ENCODE measurements at regions not wholly inside any gene's neighbourhood (a gene's known extent, or its start where the extent isn't known, plus 50 kb on each side); places are given as distances from the start of the nearest gene placed in this dataset.
"Not testable (repeated sequence)": the region's sequence is repeated elsewhere in the genome, so short reads cannot be mapped to it uniquely, and the experiment has no call there.

DNA sequence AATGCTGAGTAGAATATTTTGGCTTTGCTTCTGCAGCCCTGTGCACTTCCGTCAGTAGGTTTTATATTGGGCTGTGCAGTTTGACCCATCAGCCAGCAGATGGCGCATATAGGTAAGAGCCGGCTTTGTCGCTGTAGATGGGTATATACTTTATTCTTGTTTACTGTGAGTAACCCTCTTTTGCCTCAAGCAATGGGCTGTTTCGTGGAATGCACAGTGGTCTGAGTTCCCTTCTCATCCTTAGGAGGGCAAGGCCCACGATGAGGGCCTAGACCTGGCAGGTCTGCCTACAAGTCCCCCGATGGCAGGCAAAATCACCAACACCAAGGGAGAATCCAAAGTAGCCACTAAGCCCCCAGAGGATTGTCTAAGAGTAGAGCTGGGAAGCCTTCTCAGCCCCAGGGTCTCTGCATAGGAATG lies 1002.9 kb upstream of the KCND2 start:
- peak; percentile 30 for DNase-seq (ENCODE audit: low spot score)

DNA sequence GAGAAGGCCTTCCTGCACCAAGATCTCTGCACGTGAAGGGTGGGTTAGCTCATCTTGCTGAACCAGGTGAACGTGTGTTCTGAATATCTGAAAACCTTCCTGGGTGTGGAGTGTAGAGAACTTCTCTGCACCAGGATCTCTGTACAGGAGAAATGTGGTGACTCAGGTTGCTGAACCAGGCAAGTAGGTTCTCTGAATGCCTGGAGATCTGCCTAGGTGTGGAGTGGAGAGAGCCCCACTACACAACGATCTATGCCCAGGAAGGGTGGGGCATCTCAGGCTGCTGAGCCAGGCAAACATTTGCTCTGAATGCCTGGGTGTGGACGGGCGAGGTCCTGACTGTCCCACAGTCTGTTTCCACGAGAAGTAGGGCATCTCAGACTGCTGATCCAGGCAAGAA lies 1002.3 kb upstream of the KCND2 start:
- no peak for DNase-seq (ENCODE audit: low spot score)

DNA sequence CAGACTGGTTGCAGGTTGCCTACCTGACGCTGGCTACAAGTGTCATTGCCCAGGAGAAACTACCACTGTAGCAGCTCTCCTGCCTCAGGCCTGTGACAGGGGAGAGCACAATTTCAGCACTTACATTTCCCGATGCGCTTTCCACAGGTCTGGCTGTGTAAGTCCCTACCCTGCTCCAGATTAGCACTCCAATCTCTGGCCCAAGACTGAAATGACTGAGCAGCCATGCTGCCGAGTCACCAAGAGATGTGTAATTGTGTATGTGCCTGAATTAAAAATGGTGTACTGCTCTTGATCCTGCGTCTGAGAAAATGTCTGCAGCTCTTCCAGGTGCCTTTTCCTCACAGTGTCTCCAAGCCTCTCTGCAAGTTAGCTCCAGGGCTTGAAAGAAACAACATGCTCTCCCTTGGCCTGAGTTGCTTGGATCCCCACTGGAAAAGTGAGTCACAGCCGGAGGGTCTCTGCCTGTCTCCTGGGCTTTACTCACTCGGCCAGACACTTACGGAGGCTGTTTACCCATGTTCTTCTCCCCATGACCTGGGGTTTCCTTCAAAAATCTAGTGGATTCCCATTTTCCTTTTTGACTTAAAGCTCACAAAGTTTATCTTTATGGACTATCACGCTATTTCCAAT lies 1001.7 kb upstream of the KCND2 start:
- no peak for DNase-seq (ENCODE audit: low spot score)

DNA sequence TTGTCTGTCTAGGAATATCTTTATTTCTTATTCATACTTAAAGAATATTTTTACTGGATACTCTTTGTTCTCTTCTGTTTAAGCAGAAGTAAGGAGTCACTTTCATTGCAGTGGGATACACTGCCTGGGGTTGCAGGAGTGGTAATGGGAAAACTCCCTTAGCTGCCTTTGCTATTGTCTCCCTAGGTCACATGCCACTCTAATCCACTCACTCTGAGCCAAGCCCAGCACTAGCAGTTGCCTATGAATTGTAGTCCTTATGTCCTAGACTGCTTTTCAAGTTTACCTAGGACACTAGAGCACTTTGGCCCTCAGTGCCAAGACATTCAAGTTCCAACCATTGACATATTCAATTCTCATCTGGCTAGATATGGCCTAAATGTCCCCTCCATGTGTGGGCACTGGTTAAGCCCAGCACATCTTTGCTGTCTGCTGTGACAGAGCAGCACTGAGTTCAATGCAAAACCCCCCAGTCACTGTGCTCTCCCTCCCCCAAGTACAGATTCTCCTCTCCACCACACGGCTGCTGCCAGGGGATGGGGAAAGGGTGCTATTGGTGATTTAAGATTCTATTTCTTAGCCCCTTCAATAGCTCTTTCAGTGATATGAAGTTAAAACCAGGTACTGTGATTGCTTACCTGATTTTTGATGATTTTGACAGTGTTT lies 991.7 kb upstream of the KCND2 start:
- DNase-seq (ENCODE audit: low spot score): no peak

DNA sequence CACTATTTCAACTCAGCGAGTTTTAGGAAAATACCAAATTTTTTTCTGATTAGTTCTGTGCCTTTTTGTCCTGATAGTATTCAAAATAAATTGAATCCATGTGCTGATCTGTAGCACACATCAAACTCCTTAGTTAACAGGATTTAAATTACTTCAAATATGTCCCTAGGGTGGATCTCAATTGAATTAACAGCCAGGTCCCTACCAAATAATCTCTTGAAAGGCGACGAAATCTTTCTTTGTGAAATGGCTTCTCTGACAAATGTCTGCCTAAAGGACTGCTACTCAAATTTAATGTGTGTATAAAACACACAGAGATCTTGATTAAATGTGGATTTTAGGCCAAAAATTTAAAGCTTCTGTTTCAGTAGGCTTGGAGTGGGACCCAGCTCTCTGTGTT lies 989.6 kb upstream of the KCND2 start:
- DNase-seq (ENCODE audit: low spot score): no peak

DNA sequence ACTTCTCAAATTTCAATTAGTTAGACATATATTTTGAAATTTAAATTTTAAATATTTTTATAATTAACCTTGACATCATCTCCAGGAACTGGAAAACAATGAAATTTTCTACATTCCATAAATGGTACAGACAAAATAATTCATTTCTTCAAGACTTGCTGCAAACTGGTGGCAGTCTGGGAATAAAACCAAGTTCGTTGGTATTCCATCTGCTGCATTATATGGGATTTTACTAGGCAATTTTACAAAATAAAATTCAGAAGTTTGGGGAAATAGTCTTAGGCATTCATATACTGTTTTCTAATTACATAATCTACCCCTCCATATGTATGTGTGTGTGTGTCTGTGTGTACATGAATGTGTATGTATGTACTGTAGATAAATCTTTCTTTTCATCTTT lies 984.6 kb upstream of the KCND2 start:
- no peak for DNase-seq (ENCODE audit: low spot score)

DNA sequence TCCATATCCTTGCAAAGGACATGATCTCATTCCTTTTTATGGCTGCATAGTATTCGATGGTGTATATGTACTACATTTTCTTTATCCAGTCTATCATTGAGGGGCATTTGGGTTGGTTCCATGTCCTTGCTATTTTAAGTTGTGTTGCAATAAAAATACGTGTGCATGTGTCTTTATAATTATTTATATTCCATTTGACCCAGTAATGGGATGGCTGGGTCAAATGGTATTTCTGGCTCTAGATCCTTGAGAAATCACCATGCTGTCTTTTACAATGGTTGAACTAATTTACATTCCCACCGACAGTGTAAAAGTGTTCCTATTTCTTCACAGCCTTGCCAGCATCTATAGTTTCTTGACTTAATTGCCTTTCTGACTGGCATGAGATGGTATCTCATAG lies 972.6 kb upstream of the KCND2 start:
- not testable (repeated sequence) for DNase-seq (ENCODE audit: low spot score)

DNA sequence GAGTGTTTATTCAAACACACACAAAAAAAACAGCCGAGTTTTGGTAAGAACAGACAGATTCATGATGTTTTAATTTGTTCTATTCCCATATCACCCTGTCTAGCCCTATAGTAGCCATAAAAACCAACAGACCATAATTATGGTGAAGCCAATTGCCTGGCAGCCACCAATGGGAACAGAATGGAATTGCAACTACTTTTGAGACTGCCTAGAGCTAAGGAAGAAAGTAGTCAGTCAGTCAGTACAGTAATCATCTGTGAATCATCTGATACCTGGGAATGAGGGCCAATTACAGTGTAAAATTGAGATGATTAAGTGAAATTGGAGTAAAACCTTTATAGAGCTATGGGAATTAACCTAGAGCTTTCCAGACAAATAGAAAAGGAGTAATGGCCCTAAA lies 952.7 kb upstream of the KCND2 start:
- DNase-seq (ENCODE audit: low spot score): no peak

DNA sequence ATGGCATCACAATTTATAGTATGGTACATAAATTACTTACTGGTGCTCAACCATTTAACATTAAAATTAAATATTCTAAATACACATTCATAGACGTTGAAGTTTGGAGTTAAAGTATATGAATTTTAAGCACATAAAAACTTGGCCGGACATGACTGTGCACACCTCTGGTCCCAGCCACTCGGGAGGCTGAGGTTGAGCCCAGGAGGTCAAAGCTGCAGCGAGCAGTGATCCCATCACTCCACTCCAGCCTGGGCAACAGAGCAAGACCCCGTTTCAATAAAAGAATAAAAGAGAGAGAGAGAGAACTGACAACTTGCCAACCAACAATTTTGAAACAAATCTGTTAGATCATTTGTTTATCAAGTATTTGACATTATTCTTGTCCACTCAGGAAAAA lies 943.3 kb upstream of the KCND2 start:
- no peak for DNase-seq (ENCODE audit: low spot score)

DNA sequence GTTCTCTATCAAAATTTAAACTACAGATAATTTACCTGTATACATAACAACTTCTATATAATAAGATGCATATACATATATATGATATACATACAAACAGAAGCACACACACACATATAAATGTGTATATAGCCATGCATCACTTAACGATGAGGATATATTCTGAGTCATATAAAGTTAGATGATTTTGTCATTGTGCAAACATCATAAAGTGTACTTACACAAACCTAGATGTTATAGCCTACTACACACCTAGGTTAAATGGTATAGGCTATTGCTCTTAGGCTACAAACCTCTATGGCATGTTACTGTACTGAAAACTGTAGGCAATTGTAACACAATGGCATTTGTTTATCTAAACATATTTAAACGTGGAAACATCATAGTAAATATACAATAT lies 937.6 kb upstream of the KCND2 start:
- DNase-seq (ENCODE audit: low spot score): no peak

DNA sequence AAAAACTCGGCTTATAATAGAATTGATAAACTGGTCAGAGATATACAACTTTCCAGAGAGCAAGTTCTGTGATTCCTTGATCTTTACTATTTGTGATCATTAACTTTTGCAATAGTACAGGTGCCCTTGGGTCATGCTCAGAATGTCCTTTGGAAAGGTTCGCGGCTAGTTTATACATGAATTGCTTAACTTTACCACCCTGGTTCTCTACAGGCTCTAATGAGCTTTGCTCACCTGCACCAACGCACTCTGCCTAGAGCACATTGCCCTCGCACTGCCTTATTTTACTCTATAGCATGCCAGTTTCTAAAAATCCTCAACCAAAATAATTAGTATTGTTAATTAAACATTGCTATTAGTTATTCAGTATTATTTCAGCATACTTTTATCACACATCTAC lies 931.2 kb upstream of the KCND2 start:
- no peak for DNase-seq (ENCODE audit: low spot score)

DNA sequence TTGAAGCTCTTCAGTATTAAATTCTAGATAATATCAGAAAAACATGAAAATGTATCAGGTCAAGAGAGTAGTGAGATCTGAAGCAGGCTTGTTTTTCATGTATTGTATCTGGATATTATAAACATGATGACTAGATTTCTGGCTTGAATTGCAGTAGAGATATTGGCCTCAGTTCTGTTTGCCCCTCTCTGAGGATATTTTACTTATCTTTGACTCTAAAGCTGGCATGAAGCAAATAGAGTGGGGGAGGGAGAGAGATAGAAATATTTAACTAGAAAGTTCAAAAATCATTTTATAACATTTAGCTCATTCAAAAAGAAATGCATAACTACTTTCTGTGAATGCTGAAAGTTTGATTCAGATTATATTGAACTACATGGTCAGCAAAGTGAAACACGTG lies 929.7 kb upstream of the KCND2 start:
- no peak for DNase-seq (ENCODE audit: low spot score)

DNA sequence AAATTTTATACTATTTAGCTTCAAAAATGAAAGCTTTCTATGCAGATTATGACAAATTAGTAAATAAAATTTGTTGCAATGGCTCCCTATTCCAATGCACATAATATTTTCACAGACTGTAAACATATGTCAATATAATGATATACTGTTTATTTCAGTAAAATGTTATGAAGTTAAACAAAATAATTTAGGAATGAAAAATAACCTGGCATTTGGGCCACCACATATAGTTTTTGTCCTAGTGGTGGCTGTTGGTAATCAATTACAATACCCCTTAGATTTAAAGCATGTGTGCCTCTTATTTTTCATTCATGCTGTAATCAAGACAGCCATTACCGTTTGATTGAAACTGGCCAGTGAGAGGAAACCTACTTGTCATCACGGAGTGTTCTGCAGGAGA lies 928.5 kb upstream of the KCND2 start:
- DNase-seq (ENCODE audit: low spot score): no peak

DNA sequence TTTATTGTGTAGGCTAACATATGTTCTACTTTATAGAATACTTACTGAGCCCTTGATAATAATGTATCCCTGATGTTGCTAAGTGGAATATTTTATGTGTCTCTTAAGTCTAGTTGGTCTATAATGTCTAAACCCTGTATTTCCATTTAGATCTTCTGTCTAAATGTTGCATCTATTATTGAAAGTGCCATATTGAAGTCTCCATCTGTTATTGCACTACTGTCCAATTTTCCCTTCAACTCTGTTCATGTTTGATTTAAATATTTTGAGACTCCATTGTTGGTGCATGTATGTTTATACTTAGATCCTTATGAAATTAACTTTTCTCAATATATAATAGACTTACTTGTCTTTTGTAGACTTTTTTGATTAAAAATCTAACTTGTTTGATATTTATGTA lies 924.5 kb upstream of the KCND2 start:
- no peak for DNase-seq (ENCODE audit: low spot score)

DNA sequence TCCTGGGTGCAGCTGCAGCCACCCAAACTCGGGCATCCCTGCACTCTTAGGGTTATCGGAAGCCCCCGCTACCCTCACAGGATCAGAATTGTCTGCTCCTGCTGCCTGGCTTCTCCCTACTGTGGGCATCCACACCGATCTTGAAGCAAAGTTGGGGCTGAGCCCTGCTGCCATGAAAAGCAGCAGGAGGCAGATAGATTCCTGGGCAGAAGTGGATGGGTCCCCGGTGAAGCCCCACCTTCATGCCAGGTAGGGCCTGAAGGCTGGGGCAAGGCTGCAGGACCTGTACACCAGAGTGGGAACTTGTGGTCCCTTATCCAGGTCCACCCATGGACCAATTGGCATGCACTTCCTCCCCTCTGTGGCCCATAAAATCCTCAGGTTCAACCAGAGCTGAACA lies 922.6 kb upstream of the KCND2 start:
- DNase-seq (ENCODE audit: low spot score): no peak

DNA sequence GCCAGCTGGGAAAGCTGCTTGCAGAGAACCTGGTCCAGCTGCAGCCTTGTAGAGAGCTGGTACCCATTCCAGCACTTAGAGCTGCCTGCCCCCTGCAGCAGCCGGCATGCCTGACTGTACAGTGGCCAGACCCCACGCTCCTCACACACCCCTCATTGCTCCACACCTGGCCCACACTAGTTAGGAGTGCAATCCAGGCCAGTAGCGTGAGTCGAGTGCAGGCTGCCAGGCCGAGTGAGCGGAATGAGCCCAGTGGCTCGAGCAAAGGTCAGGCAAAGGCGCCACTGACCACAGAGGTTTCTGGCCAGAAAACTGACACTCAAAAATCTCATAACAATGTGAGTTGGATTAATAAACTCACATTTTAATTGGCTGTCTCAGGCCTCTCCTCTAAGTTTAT lies 921.7 kb upstream of the KCND2 start:
- no peak for DNase-seq (ENCODE audit: low spot score)

DNA sequence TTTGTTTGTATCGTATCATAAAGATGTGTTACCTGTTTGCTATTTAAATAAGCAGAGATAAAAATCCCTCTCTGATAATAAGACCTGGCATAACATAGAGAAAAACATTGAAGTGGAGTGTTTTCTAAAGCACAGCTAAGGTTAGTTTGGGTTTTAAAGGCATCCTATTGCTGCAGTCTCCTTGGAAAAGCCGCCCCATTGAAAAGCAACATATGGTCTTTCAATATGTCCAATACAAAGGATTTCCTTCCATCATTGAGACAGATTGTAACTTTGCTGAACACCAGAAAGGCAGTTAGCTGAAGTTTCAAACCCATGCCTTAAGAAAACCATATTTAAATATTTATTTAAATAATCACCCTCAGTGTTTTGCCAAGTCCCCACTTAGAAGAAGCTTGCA lies 898.5 kb upstream of the KCND2 start:
- no peak for DNase-seq (ENCODE audit: low spot score)

DNA sequence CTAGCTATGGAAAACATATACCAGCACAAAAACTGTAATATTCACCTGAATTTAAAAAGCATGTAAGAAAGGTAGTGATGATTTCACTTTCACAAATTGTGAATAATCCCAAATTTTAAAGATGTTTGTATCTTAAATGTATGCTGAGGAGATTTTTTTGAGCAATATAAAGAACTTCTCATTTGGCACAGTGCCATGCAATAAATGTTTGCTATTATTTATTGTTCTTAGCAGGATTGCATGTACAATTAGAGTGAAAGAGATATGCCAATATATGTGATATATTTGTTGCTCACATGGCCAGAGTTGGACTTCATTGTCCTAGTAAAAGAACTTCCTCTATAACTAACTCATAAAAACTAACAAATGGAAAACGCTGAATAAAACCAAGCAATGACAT lies 895.1 kb upstream of the KCND2 start:
- DNase-seq (ENCODE audit: low spot score): no peak

DNA sequence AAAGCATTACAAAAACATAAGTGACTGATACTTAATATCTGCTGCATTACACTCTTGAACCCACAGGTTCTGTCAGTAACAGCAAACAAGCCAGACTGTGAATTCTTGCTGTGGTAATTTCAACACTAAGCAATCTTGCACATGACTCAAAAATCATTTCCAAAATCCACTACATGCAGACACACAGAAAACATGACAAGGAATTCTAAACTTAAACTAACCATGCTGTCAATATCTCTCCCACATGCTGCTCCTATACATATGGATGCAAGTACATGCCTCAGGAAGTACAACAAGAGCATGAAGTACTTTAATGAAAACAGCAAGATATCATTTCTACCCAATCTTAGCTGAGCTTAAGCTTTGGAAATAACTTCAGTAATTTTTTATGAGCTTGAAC lies 890.2 kb upstream of the KCND2 start:
- no peak for DNase-seq (ENCODE audit: low spot score)

DNA sequence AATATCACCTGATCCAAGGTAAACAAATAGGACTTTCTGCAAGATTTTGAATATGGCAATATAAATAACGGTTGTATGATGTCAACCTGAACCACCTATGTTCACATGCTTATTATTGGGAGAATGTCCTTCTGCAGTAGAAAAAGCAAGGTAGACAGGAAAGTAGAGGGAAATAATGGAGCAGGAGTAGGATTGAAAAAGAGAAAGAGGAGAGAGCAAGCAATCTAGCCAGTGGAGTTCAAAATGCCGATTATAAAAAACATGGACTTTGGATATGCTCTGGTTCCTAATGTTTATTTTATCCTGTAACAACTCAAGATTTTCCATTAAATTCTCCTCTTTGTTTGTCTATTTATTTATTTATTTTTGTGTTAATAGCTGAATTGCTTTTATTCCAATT lies 878.0 kb upstream of the KCND2 start:
- DNase-seq (ENCODE audit: low spot score): no peak

DNA sequence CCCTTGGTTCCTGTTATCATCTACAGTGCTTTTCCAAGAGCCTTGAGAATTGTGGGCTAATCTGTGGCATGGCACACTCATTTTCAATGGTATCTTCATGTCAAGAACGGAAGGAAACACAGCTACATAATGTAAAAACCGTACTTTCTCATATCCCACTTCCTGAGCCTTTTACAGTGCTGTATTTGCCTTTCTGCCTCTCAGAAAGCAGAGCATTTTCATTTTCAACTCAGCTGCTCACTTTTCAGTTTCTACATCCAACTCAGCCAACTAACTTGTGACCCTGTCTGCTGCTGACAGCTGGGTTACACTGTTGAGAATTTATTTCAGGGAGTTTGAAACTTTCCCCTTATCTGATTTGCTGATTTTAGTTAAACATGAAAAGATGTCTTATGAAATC lies 875.8 kb upstream of the KCND2 start:
- DNase-seq (ENCODE audit: low spot score): no peak

DNA sequence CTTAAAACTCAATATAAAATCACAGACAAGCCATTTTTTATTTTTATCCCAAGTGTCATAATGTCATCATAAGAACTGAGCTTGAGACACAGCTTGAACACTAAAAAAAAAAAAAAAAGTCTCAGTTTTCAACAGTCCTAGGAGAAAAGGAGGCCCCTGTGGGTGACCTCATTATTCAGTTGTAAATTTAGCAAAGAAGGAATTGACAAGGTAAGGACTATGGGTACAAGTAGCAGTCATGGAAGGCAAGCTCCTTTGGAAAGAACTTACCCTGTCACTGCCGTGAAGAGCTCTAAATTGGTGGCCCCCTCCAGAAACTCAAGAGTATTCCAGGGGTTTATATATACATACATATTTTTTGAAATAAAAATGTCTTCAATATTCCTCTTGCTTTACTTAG lies 864.4 kb upstream of the KCND2 start:
- DNase-seq (ENCODE audit: low spot score): no peak

DNA sequence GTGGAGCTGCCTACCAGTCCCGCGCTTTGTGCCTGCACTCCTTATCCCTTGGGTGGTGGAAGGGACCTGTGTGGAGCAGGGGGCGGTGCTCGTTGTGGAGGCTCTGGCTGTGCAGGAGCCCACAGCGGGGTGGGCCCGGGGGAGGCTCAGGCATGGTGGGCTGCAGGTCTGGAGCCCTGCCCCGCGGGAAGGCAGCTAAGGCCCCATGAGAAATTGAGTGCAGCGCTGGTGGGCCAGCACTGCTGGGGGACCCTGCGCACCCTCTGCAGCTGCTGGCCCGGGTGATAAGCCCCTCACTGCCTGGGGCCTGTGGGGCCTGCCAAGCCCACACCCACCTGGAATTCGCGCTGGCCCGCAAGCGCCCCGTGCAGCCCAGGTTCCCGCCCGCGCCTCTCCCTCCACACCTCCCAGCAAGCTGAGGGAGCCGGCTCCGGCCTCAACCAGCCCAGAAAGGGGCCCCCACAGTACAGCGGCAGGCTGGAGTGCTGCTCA lies 859.6 kb upstream of the KCND2 start:
- no peak for DNase-seq (ENCODE audit: low spot score)

DNA sequence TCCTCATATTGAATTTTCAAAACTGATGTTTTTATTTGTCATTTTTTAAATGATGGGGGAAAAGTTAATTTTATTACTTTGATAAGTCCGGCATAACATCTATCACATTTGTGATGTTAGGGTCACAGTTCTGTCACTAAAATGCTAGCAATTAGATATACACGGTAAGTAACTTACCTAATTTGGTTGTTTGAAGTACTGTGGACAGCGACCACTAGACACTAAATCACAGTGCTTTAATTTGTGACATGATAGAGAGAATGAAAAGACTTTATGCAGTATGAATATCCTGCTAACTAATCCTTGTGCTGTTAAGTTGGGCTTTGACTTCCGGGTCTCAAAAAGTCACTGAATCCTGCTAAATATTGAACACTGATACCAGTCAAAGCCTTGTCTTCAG lies 857.3 kb upstream of the KCND2 start:
- no peak for DNase-seq (ENCODE audit: low spot score)

All from AG08396 (cell line).